NCI-H1694 (cell line): ENCODE measurements at regions not wholly inside any gene's neighbourhood (a gene's known extent, or its start where the extent isn't known, plus 50 kb on each side); places are given as distances from the start of the nearest gene placed in this dataset.
"Not testable (repeated sequence)": the region's sequence is repeated elsewhere in the genome, so short reads cannot be mapped to it uniquely, and the experiment has no call there.

Experiments
- DNase-seq: peaks from one replicate; lab custom pipeline; 2025; lab: John Stamatoyannopoulos, UW

GRCh38 chr18:57881818-57882413, 78.8 kb upstream of the ATP8B1 start:
- peak; percentile 46 for DNase-seq

- DNase-seq = not testable (repeated sequence)
Measured at GRCh38 chr18:57879924-57880323, 76.8 kb upstream of the ATP8B1 start.

GRCh38 chr18:57869221-57869620, 66.1 kb upstream of the ATP8B1 start:
- DNase-seq = no peak

GRCh38 chr18:57866355-57866754, 63.2 kb upstream of the ATP8B1 start:
- no peak for DNase-seq

GRCh38 chr18:57864615-57865121, 61.6 kb upstream of the ATP8B1 start:
- DNase-seq = no peak

- DNase-seq = no peak
Measured at GRCh38 chr18:57863706-57864105, 60.6 kb upstream of the ATP8B1 start.

GRCh38 chr18:57859314-57859713, 56.2 kb upstream of the ATP8B1 start:
- DNase-seq = no peak

- no peak for DNase-seq
Measured at GRCh38 chr18:57856557-57857280, 53.6 kb upstream of the ATP8B1 start.

GRCh38 chr18:57856128-57856527, 53.0 kb upstream of the ATP8B1 start:
- DNase-seq = no peak

- DNase-seq = no peak
Measured at GRCh38 chr18:57855551-57855950, 52.4 kb upstream of the ATP8B1 start.

GRCh38 chr18:57854726-57855125, 51.6 kb upstream of the ATP8B1 start:
- no peak for DNase-seq

- no peak for DNase-seq
Measured at GRCh38 chr18:57853864-57854263, 50.7 kb upstream of the ATP8B1 start.

GRCh38 chr18:57853133-57853532, 50.0 kb upstream of the ATP8B1 start:
- DNase-seq = no peak
